HEK293 (cell line): ENCODE measurements at regions not wholly inside any gene's neighbourhood (a gene's known extent, or its start where the extent isn't known, plus 50 kb on each side); places are given as distances from the start of the nearest gene placed in this dataset.

Experiments used
- CTCF ChIA-PET: fragments of 350-600 bp; formaldehyde crosslinking; extraction: SDS; loops from one replicate; lab custom pipeline; 2021; ENCODE audit warnings: antibody characterized with exemption; lab: Yijun Ruan, JAX
- POLR2A ChIA-PET: fragments of 300-600 bp; formaldehyde crosslinking; extraction: SDS; loops from one replicate; lab custom pipeline; 2020; ENCODE audit warnings: antibody characterized with exemption, inconsistent platforms; lab: Yijun Ruan, JAX
- H3K27ac ChIP-seq: fragments of 200-500 bp; sonication (Bioruptor generic); 2 replicates; pipeline ENCODE4 v1.5.1; 2014; ENCODE audit warnings: low read depth, low read length, control low read depth, inconsistent platforms; ENCODE audit errors: extremely low read depth
- H3K36me3 ChIP-seq, 2 experiments: fragments of 200-500 bp in 1 of 2; sonication (Bioruptor generic) in 1 of 2; 1 replicate in 1 of 2; 2 replicates in 1 of 2; pipeline ENCODE4 v1.5.1; 2014 to 2017; ENCODE audit warnings: inconsistent platforms in 2 of 2, low read length in 2 of 2; ENCODE audit not compliant: control insufficient read depth in 2 of 2, insufficient read depth in 1 of 2
- H3K4me1 ChIP-seq: fragments of 200-500 bp; sonication (Bioruptor generic); 2 replicates; pipeline ENCODE4 v1.5.1; 2014; ENCODE audit warnings: mild to moderate bottlenecking, low read length, inconsistent platforms; ENCODE audit not compliant: control insufficient read depth, insufficient read depth
- H3K4me3 ChIP-seq: 2 replicates; pipeline ENCODE4 v1.5.1; 2011; ENCODE audit warnings: low read depth, mild to moderate bottlenecking, control low read depth, low read length, moderate library complexity
- H3K9me3 ChIP-seq: fragments of 200-500 bp; sonication (Bioruptor generic); 2 replicates; pipeline ENCODE4 v1.5.1; 2014; ENCODE audit warnings: low read depth, low read length, inconsistent platforms; ENCODE audit not compliant: control insufficient read depth, insufficient read depth
- INSM2 ChIP-seq: fragments of 450-650 bp; formaldehyde crosslinking; IDR thresholded peaks from 2 replicates; pipeline ENCODE4 v1.5.1; 2016; ENCODE audit warnings: missing biosample characterization, missing genetic modification characterization
- REPIN1 ChIP-seq: fragments of 450-650 bp; formaldehyde crosslinking; IDR thresholded peaks from 2 replicates; pipeline ENCODE4 v1.5.1; 2017; ENCODE audit warnings: missing biosample characterization, missing genetic modification characterization, low read depth
- ZBTB49 ChIP-seq: fragments of 450-650 bp; formaldehyde crosslinking; IDR thresholded peaks from 2 replicates; pipeline ENCODE4 v1.5.1; 2016; ENCODE audit warnings: missing biosample characterization, missing genetic modification characterization, low read depth
- ZBTB6 ChIP-seq: fragments of 450-650 bp; formaldehyde crosslinking; IDR thresholded peaks from 2 replicates; pipeline ENCODE4 v1.5.1; 2017; ENCODE audit warnings: missing biosample characterization, missing genetic modification characterization
- ZBTB8A ChIP-seq: fragments of 450-650 bp; formaldehyde crosslinking; IDR thresholded peaks from 2 replicates; pipeline ENCODE4 v1.5.1; 2016; ENCODE audit warnings: missing biosample characterization, missing genetic modification characterization
- ZFP41 ChIP-seq: fragments of 450-650 bp; formaldehyde crosslinking; IDR thresholded peaks from 2 replicates; pipeline ENCODE4 v1.5.1; 2016; ENCODE audit warnings: missing biosample characterization, missing genetic modification characterization, borderline replicate concordance
- ZIC2 ChIP-seq: fragments of 450-650 bp; formaldehyde crosslinking; IDR thresholded peaks from 2 replicates; pipeline ENCODE4 v1.5.1; 2016; ENCODE audit warnings: missing biosample characterization, missing genetic modification characterization
- ZNF350 ChIP-seq: fragments of 450-650 bp; formaldehyde crosslinking; IDR thresholded peaks from 2 replicates; pipeline ENCODE4 v1.5.0; 2017; ENCODE audit warnings: missing biosample characterization, mild to moderate bottlenecking, missing genetic modification characterization
- ZNF362 ChIP-seq: fragments of 450-650 bp; formaldehyde crosslinking; IDR thresholded peaks from 2 replicates; pipeline ENCODE4 v1.5.1; 2016; ENCODE audit warnings: missing biosample characterization, missing genetic modification characterization
- ZNF426 ChIP-seq: fragments of 450-650 bp; formaldehyde crosslinking; IDR thresholded peaks from 2 replicates; pipeline ENCODE4 v1.5.1; 2017; ENCODE audit warnings: missing biosample characterization, missing genetic modification characterization, mild to moderate bottlenecking, inconsistent platforms, moderate library complexity
- ZNF529 ChIP-seq: fragments of 450-650 bp; formaldehyde crosslinking; IDR thresholded peaks from 2 replicates; pipeline ENCODE4 v1.5.1; 2017; ENCODE audit warnings: missing genetic modification characterization, missing biosample characterization; ENCODE audit not compliant: insufficient replicate concordance
- ZNF560 ChIP-seq: fragments of 450-650 bp; formaldehyde crosslinking; IDR thresholded peaks from 2 replicates; pipeline ENCODE4 v1.5.1; 2017; ENCODE audit warnings: missing biosample characterization, missing genetic modification characterization, borderline replicate concordance
- ZNF639 ChIP-seq: fragments of 450-650 bp; formaldehyde crosslinking; IDR thresholded peaks from 2 replicates; pipeline ENCODE4 v1.5.1; 2016; ENCODE audit warnings: missing biosample characterization, missing genetic modification characterization
- ZNF654 ChIP-seq: fragments of 450-650 bp; formaldehyde crosslinking; IDR thresholded peaks from 2 replicates; pipeline ENCODE4 v1.5.1; 2016; ENCODE audit warnings: low read depth, missing biosample characterization, missing genetic modification characterization
- ZNF837 ChIP-seq: fragments of 450-650 bp; formaldehyde crosslinking; IDR thresholded peaks from 2 replicates; pipeline ENCODE4 v1.5.1; 2016; ENCODE audit warnings: missing biosample characterization, missing genetic modification characterization

GRCh38 chr7:17485904-17486303 lies 187.5 kb downstream of the AHR start:
- ChIA-PET CTCF (no interaction called here), POLR2A (no interaction called here)
- Histone ChIP-seq H3K27ac (no peak overlapping the region), H3K4me3 (no peak overlapping the region), H3K9me3 (no peaks in the 10 kb centered on the region), H3K36me3 (no peaks in the 10 kb centered on the region), H3K4me1 (no peaks in the 10 kb centered on the region)
- no peak for TF ChIP-seq ZBTB6 (tag by site-specific recombination)
- no peak for TF ChIP-seq ZNF837 (tag by site-specific recombination)
- TF ChIP-seq ZNF362 (tag by site-specific recombination): no peak
- TF ChIP-seq ZNF639 (tag by site-specific recombination): no peak
- TF ChIP-seq ZFP41 (tag by site-specific recombination): no peak
- TF ChIP-seq ZBTB8A (tag by site-specific recombination): no peak
- no peak for TF ChIP-seq ZIC2
- no peak for TF ChIP-seq ZNF654 (tag by site-specific recombination)
- no peak for TF ChIP-seq REPIN1 (tag by site-specific recombination)
- TF ChIP-seq ZNF529: no peak
- no peak for TF ChIP-seq ZNF350
- no peak for TF ChIP-seq ZNF560

GRCh38 chr7:17486835-17487234 lies 188.4 kb downstream of the AHR start:
- CTCF ChIA-PET: no interaction called here

More at GRCh38 chr7:17486835-17487234, 188.4 kb downstream of the AHR start:
- Histone ChIP-seq H3K4me1 (no peaks in the 10 kb centered on the region), H3K27ac (no peak overlapping the region), H3K36me3 (no peaks in the 10 kb centered on the region), H3K9me3 (no peaks in the 10 kb centered on the region)
- no peak for TF ChIP-seq ZNF426 (tag by site-specific recombination)
- TF ChIP-seq ZBTB49 (tag by site-specific recombination): no peak
- no peak for TF ChIP-seq INSM2 (tag by site-specific recombination)
- TF ChIP-seq, all 188 proteins: peak for 0
- POLR2A ChIA-PET: no interaction called here
- H3K4me3 ChIP-seq: no peak overlapping the region
